ENCODE measurements at regions not wholly inside any gene's neighbourhood (a gene's known extent, or its start where the extent isn't known, plus 50 kb on each side); places are given as distances from the start of the nearest gene placed in this dataset.

GRCh38 chr5:161138751-161139455 lies 286.9 kb upstream of the ATP10B start:
- H3K27me3 ChIP-seq, result no peaks in the 10 kb centered on the region

GRCh38 chr5:161134956-161135355 lies 282.9 kb upstream of the ATP10B start:
- no peaks in the 10 kb centered on the region for H3K9me3 ChIP-seq
- no peak overlapping the region for H3K27ac ChIP-seq
- no peak for TF ChIP-seq POLR2A (IDR thresholded peaks at IDR 0.05)
- TF ChIP-seq EP300 (IDR thresholded peaks at IDR 0.05), result no peak
- TF ChIP-seq CTCF (IDR thresholded peaks at IDR 0.05), result no peak
- TF ChIP-seq POLR2AphosphoS5 (IDR thresholded peaks at IDR 0.05), result no peak
- H3K4me1 ChIP-seq, result no peaks in the 10 kb centered on the region
- 61 to 65% methylated on average over 5 of the region's 5 CpGs for WGBS, 2 donors
- ATAC-seq (ENCODE audit: low FRiP score in 2 of 2) (no peak), DNase-seq (no peak)
- no peaks in the 10 kb centered on the region for H3K36me3 ChIP-seq
- no peak overlapping the region for H3K4me3 ChIP-seq
- no peaks in the 10 kb centered on the region for H3K27me3 ChIP-seq

More at GRCh38 chr5:161138751-161139455, 286.9 kb upstream of the ATP10B start:
- Histone ChIP-seq H3K9me3 (no peaks in the 10 kb centered on the region), H3K4me3 (no peak overlapping the region), H3K27ac (no peak overlapping the region), H3K36me3 (no peaks in the 10 kb centered on the region), H3K4me1 (no peaks in the 10 kb centered on the region)
- DNase-seq, result no peak
- TF ChIP-seq POLR2AphosphoS5 (IDR thresholded peaks at IDR 0.05), result no peak
- no peak for TF ChIP-seq EP300 (IDR thresholded peaks at IDR 0.05)
- no peak for TF ChIP-seq POLR2A (IDR thresholded peaks at IDR 0.05)
- TF ChIP-seq CTCF (IDR thresholded peaks at IDR 0.05), result no peak
- WGBS, 2 donors, result 75 to 78% methylated on average over 2 of the region's 2 CpGs
- no peak for ATAC-seq (ENCODE audit: low FRiP score in 2 of 2)

- DNase-seq, result no peak
- no peak overlapping the region for H3K27ac ChIP-seq
- H3K4me1 ChIP-seq, result no peaks in the 10 kb centered on the region
- H3K27me3 ChIP-seq, result no peaks in the 10 kb centered on the region
- H3K9me3 ChIP-seq, result no peaks in the 10 kb centered on the region
- no peaks in the 10 kb centered on the region for H3K36me3 ChIP-seq
- no peak overlapping the region for H3K4me3 ChIP-seq
- no peak for ATAC-seq (ENCODE audit: low FRiP score in 2 of 2)
- no peak for TF ChIP-seq CTCF (IDR thresholded peaks at IDR 0.05)
- 24 to 27% methylated on average over 2 of the region's 2 CpGs for WGBS, 2 donors
Observed at GRCh38 chr5:161134083-161134482, 282.1 kb upstream of the ATP10B start.

GRCh38 chr5:161115941-161116340 lies 263.9 kb upstream of the ATP10B start:
- Histone ChIP-seq H3K4me3 (no peak overlapping the region), H3K36me3 (no peaks in the 10 kb centered on the region), H3K4me1 (no peaks in the 10 kb centered on the region), H3K9me3 (no peaks in the 10 kb centered on the region), H3K27ac (no peak overlapping the region), H3K27me3 (no peaks in the 10 kb centered on the region)
- ATAC-seq (ENCODE audit: low FRiP score in 2 of 2), result no peak
- DNase-seq, result no peak
- TF ChIP-seq POLR2A (IDR thresholded peaks at IDR 0.05) (no peak), EP300 (IDR thresholded peaks at IDR 0.05) (no peak), CTCF (IDR thresholded peaks at IDR 0.05) (no peak), POLR2AphosphoS5 (IDR thresholded peaks at IDR 0.05) (no peak)
- 86 to 89% methylated on average over 1 to 2 of the region's 2 CpGs for WGBS, 2 donors

- 74 to 85% methylated on average over 1 of the region's 1 CpG for WGBS, 2 donors
- no peaks in the 10 kb centered on the region for H3K36me3 ChIP-seq
- no peak for ATAC-seq (ENCODE audit: low FRiP score in 2 of 2)
- no peaks in the 10 kb centered on the region for H3K27me3 ChIP-seq
- TF ChIP-seq POLR2A (IDR thresholded peaks at IDR 0.05), result no peak
- TF ChIP-seq CTCF (IDR thresholded peaks at IDR 0.05), result no peak
- no peak for TF ChIP-seq POLR2AphosphoS5 (IDR thresholded peaks at IDR 0.05)
- TF ChIP-seq EP300 (IDR thresholded peaks at IDR 0.05), result no peak
- H3K27ac ChIP-seq, result no peak overlapping the region
- no peak overlapping the region for H3K4me3 ChIP-seq
- no peaks in the 10 kb centered on the region for H3K9me3 ChIP-seq
- H3K4me1 ChIP-seq, result no peaks in the 10 kb centered on the region
- no peak for DNase-seq
Observed at GRCh38 chr5:161112371-161112770, 260.4 kb upstream of the ATP10B start.

Data from upper lobe of left lung (tissue), 6 donors.